K562 (cell line): ENCODE measurements at regions not wholly inside any gene's neighbourhood (a gene's known extent, or its start where the extent isn't known, plus 50 kb on each side); places are given as distances from the start of the nearest gene placed in this dataset.
A peak's percentile ranks its signal among the peaks of the same experiment; 100 is the strongest.

ENCODE experiments used
- CBFA2T3 ChIP-seq: fragments of 450-650 bp; IDR thresholded peaks from 2 replicates; pipeline ENCODE4 v1.6.1; 2017
- CHD2 ChIP-seq: IDR thresholded peaks from 2 replicates; pipeline ENCODE4 v1.6.1; 2011; ENCODE audit warnings: low read depth, low read length
- FOXA3 ChIP-seq, 2 experiments: fragments of 450-650 bp in 1 of 2; sonication (generic) in 1 of 2; formaldehyde crosslinking; IDR thresholded peaks in 1 of 2; conservative IDR thresholded peaks in 1 of 2; 2 replicates each; pipeline versions ENCODE4 v1.4.0 to v1.8.0; 2020 to 2022; ENCODE audit warnings: mild to moderate bottlenecking in 2 of 2, missing genetic modification reagents in 1 of 2
- MEIS2 ChIP-seq: fragments of 450-650 bp; IDR thresholded peaks from 2 replicates; pipeline ENCODE4 v1.6.1; 2014; ENCODE audit warnings: mild to moderate bottlenecking; ENCODE audit not compliant: partially characterized antibody
- NFXL1 ChIP-seq: fragments of 450-650 bp; formaldehyde crosslinking; IDR thresholded peaks from 2 replicates; pipeline ENCODE4 v1.4.0; 2021; ENCODE audit warnings: mild to moderate bottlenecking
- TCF3 ChIP-seq: sonication (generic); formaldehyde crosslinking; IDR thresholded peaks from 2 replicates; pipeline ENCODE4 v1.4.0; 2020; ENCODE audit warnings: mild to moderate bottlenecking, missing genetic modification reagents
- ZNF668 ChIP-seq: fragments of 250-450 bp; sonication (Bioruptor Pico); IDR thresholded peaks from 2 replicates; pipeline ENCODE4 v1.8.0; 2022; ENCODE audit warnings: mild to moderate bottlenecking, inconsistent platforms
- TF ChIP-seq, protein P1 (sequence below), 2 experiments: fragments of 450-650 bp in 1 of 2; sonication (generic) in 1 of 2; formaldehyde crosslinking in 1 of 2; IDR thresholded peaks; 2 replicates each; pipeline versions ENCODE4 v1.7.1 to v1.9.0; 2016 to 2022; ENCODE audit warnings: inconsistent platforms in 1 of 2, mild to moderate bottlenecking in 1 of 2, missing genetic modification reagents in 1 of 2
- TF ChIP-seq, protein P2 (sequence below), 2 experiments: IDR thresholded peaks in 1 of 2; conservative IDR thresholded peaks in 1 of 2; 2 replicates each; pipeline ENCODE4 v1.6.1; 2016; ENCODE audit warnings: low read depth in 2 of 2, mild to moderate bottlenecking in 1 of 2, missing compliant biosample characterization in 1 of 2, missing genetic modification characterization in 1 of 2, moderate library complexity in 1 of 2
- TF ChIP-seq, protein P3 (sequence below): sonication (generic); IDR thresholded peaks from 2 replicates; pipeline ENCODE4 v1.6.1; 2016

DNA sequence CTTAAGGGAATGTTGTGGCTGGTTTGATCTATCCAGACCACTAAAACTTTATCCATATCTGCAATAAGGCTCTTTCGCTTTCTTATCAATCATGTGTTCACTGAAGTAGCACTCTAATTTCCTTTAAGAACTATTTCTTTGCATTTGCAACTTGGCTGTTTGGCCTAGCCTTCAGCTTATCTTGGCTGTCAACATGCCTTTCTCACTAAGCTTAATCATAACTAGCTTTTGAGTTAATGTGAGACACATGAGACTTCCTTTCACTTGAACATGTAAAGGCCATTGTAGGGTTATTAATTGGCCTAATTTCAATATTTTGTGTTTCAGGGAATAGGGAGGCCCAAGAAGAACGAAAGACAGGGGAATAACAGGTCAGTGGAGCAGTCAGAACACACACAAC lies 124.7 kb downstream of the TNFSF18 start (continued):
- TF ChIP-seq, protein P1, sequence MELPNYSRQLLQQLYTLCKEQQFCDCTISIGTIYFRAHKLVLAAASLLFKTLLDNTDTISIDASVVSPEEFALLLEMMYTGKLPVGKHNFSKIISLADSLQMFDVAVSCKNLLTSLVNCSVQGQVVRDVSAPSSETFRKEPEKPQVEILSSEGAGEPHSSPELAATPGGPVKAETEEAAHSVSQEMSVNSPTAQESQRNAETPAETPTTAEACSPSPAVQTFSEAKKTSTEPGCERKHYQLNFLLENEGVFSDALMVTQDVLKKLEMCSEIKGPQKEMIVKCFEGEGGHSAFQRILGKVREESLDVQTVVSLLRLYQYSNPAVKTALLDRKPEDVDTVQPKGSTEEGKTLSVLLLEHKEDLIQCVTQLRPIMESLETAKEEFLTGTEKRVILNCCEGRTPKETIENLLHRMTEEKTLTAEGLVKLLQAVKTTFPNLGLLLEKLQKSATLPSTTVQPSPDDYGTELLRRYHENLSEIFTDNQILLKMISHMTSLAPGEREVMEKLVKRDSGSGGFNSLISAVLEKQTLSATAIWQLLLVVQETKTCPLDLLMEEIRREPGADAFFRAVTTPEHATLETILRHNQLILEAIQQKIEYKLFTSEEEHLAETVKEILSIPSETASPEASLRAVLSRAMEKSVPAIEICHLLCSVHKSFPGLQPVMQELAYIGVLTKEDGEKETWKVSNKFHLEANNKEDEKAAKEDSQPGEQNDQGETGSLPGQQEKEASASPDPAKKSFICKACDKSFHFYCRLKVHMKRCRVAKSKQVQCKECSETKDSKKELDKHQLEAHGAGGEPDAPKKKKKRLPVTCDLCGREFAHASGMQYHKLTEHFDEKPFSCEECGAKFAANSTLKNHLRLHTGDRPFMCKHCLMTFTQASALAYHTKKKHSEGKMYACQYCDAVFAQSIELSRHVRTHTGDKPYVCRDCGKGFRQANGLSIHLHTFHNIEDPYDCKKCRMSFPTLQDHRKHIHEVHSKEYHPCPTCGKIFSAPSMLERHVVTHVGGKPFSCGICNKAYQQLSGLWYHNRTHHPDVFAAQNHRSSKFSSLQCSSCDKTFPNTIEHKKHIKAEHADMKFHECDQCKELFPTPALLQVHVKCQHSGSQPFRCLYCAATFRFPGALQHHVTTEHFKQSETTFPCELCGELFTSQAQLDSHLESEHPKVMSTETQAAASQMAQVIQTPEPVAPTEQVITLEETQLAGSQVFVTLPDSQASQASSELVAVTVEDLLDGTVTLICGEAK (IDR thresholded peaks at IDR 0.05), result 0 out of 2 replicates have a peak, but pooled peaks have one; percentile 18
- TF ChIP-seq, protein P1 (CRISPR knock-in tag; IDR thresholded peaks at IDR 0.05), result no peak
- TF ChIP-seq MEIS2, result peak; percentile 13
- TF ChIP-seq, protein P2, sequence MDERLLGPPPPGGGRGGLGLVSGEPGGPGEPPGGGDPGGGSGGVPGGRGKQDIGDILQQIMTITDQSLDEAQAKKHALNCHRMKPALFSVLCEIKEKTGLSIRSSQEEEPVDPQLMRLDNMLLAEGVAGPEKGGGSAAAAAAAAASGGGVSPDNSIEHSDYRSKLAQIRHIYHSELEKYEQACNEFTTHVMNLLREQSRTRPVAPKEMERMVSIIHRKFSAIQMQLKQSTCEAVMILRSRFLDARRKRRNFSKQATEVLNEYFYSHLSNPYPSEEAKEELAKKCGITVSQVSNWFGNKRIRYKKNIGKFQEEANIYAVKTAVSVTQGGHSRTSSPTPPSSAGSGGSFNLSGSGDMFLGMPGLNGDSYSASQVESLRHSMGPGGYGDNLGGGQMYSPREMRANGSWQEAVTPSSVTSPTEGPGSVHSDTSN (CRISPR knock-in tag; IDR thresholded peaks at IDR 0.05; ENCODE audit: low read depth), result no peak
- TF ChIP-seq, protein P2 (tag; conservative IDR thresholded peaks at IDR 0.05; ENCODE audit: low read depth), result peak; percentile 50; the same call in 1 of the 2 replicates
- TF ChIP-seq ZNF668 (CRISPR knock-in tag), result no peak
- TF ChIP-seq CHD2, result no peak
- TF ChIP-seq CBFA2T3, result peak; percentile 30; the same call in 1 of the 2 replicates
- TF ChIP-seq, protein P3, sequence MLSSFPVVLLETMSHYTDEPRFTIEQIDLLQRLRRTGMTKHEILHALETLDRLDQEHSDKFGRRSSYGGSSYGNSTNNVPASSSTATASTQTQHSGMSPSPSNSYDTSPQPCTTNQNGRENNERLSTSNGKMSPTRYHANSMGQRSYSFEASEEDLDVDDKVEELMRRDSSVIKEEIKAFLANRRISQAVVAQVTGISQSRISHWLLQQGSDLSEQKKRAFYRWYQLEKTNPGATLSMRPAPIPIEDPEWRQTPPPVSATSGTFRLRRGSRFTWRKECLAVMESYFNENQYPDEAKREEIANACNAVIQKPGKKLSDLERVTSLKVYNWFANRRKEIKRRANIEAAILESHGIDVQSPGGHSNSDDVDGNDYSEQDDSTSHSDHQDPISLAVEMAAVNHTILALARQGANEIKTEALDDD, result peak; percentile 63; the same call in 1 of the 2 replicates
- TF ChIP-seq NFXL1 (CRISPR knock-in tag), result 0 out of 2 replicates have a peak, but pooled peaks have one; percentile 20
- peak in 1 of 2 experiments; percentile 40; a peak in 2 of 4 replicates for TF ChIP-seq FOXA3 (CRISPR knock-in tag; conservative IDR thresholded peaks at IDR 0.05 in 1 of 2, IDR thresholded peaks at IDR 0.05 in 1 of 2)
- peak; percentile 40; the same call in 1 of the 2 replicates for TF ChIP-seq TCF3
